ENCODE measurements at regions not wholly inside any gene's neighbourhood (a gene's known extent, or its start where the extent isn't known, plus 50 kb on each side); places are given as distances from the start of the nearest gene placed in this dataset.

- no peaks in the 10 kb centered on the region for H3F3A ChIP-seq (replicated peaks; ENCODE audit: low read depth)
- H2AFZ ChIP-seq = peak overlapping the region; percentile 43; the same call in 1 of the 2 replicates
- H3K27ac ChIP-seq (ENCODE audit: low read depth) = no peak overlapping the region
- H3K9me2 ChIP-seq (ENCODE audit: insufficient read depth) = no peaks in the 10 kb centered on the region
- no peaks in the 10 kb centered on the region for H3K4me1 ChIP-seq (ENCODE audit: insufficient read depth)
- no peaks in the 10 kb centered on the region for H3K36me3 ChIP-seq (ENCODE audit: insufficient read depth)
- no peak overlapping the region for H3K4me3 ChIP-seq
- H3K27me3 ChIP-seq (ENCODE audit: insufficient read depth) = no peaks in the 10 kb centered on the region
- H3K36me3 Mint-ChIP-seq (ENCODE audit: low read depth) = no peaks in the 10 kb centered on the region
- no peaks in the 10 kb centered on the region for H4K20me1 ChIP-seq (replicated peaks; ENCODE audit: insufficient read depth)
- TF ChIP-seq ZNF331 (CRISPR knock-in tag; IDR thresholded peaks at IDR 0.05; ENCODE audit: low read depth) (no peak), JUNB (IDR thresholded peaks at IDR 0.05; ENCODE audit: unreplicated experiment) (no peak), ZNF462 (CRISPR knock-in tag; IDR thresholded peaks at IDR 0.05) (no peak), ZNF114 (CRISPR knock-in tag; IDR thresholded peaks at IDR 0.05) (no peak), POLR2AphosphoS5 (IDR thresholded peaks at IDR 0.05; ENCODE audit: low read depth) (no peak), STAT1 (IDR thresholded peaks at IDR 0.05; ENCODE audit: unreplicated experiment) (no peak), EZH2phosphoT487 (IDR thresholded peaks at IDR 0.05; ENCODE audit: unreplicated experiment) (no peak), CTCF (conservative IDR thresholded peaks at IDR 0.05; ENCODE audit: low read depth in 2 of 2) (no peak), REST (IDR thresholded peaks at IDR 0.05; ENCODE audit: unreplicated experiment) (no peak), EZH2 (IDR thresholded peaks at IDR 0.05; ENCODE audit: low read depth, unreplicated experiment) (no peak), NANOG (IDR thresholded peaks at IDR 0.05; ENCODE audit: borderline replicate concordance) (no peak), CREB1 (CRISPR knock-in tag; IDR thresholded peaks at IDR 0.05; ENCODE audit: low read depth) (no peak)
- TF ChIP-seq, protein P1, sequence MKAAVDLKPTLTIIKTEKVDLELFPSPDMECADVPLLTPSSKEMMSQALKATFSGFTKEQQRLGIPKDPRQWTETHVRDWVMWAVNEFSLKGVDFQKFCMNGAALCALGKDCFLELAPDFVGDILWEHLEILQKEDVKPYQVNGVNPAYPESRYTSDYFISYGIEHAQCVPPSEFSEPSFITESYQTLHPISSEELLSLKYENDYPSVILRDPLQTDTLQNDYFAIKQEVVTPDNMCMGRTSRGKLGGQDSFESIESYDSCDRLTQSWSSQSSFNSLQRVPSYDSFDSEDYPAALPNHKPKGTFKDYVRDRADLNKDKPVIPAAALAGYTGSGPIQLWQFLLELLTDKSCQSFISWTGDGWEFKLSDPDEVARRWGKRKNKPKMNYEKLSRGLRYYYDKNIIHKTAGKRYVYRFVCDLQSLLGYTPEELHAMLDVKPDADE (IDR thresholded peaks at IDR 0.05) = no peak
- no peaks in the 10 kb centered on the region for H3K79me2 ChIP-seq (replicated peaks; ENCODE audit: insufficient read depth)
- H3K27ac Mint-ChIP-seq = no peak overlapping the region
- H3K9me3 Mint-ChIP-seq = no peaks in the 10 kb centered on the region
- DNase-seq (ENCODE audit: low spot score) (no peak), ATAC-seq (no peak)
- no peaks in the 10 kb centered on the region for H3K27me3 Mint-ChIP-seq (ENCODE audit: insufficient read depth, low read depth, poor library complexity)
- no peak overlapping the region for H3K4me2 ChIP-seq
- no peak overlapping the region for H3K4me3 Mint-ChIP-seq
- H3K4me1 Mint-ChIP-seq = no peaks in the 10 kb centered on the region; the same call in 2 of the 3 replicates
These were observed 180.6 kb downstream of the ANXA2 start for GRCh38 chr15:60217161-60217560.
